Left lung (tissue), 4 donors: ENCODE measurements at regions not wholly inside any gene's neighbourhood (a gene's known extent, or its start where the extent isn't known, plus 50 kb on each side); places are given as distances from the start of the nearest gene placed in this dataset.
A peak's percentile ranks its signal among the peaks of the same experiment; 100 is the strongest.

Experiments used
- ATAC-seq: fragments of 200-7000 bp; cut with Tn5 transposase; one replicate; pipeline ENCODE4 v1.9.1; 2020; ENCODE audit warnings: moderate library complexity
- DNase-seq, 4 donors: peaks; one replicate each; pipeline ENCODE4 v3.0.0-alpha.2; 2013 to 2020
- H3K27ac ChIP-seq, 2 donors: fragments of 200-600 bp; sonication (generic) in 1 of 2; one replicate each; pipeline versions ENCODE4 v1.5.0 to v1.8.0; 2020 to 2021
- H3K27me3 ChIP-seq, 2 donors: fragments of 200-600 bp; sonication (generic) in 1 of 2; one replicate each; pipeline versions ENCODE4 v1.5.0 to v1.8.0; 2020 to 2021
- H3K36me3 ChIP-seq, 2 donors: fragments of 200-600 bp; sonication (generic) in 1 of 2; one replicate each; pipeline versions ENCODE4 v1.5.0 to v1.8.0; 2020 to 2021
- H3K4me1 ChIP-seq, 2 donors: fragments of 200-600 bp; one replicate each; pipeline ENCODE4 v1.8.0; 2021
- H3K4me3 ChIP-seq, 2 donors: fragments of 200-600 bp; sonication (generic) in 1 of 2; one replicate each; pipeline versions ENCODE4 v1.5.0 to v1.8.0; 2020 to 2021; ENCODE audit warnings: mild to moderate bottlenecking in 1 of 2
- H3K9me3 ChIP-seq, 2 donors: fragments of 200-600 bp; sonication (generic) in 1 of 2; one replicate each; pipeline versions ENCODE4 v1.5.0 to v1.8.0; 2020 to 2021
- intact Hi-C, 2 donors: fragments of 100-400 bp; cut with DNase I; formaldehyde crosslinking; loops; one replicate each; pipeline versions ENCODE4 v1.11.2 to v1.14.2; 2022
- TF ChIP-seq, protein P1 (sequence below), 2 donors: fragments of 200-600 bp; sonication (generic) in 1 of 2; IDR thresholded peaks; one replicate each; pipeline versions ENCODE4 v1.5.0 to v1.8.0; 2021; ENCODE audit warnings: antibody characterized with exemption in 2 of 2
- donor health status: DM: no; HTN: yes; CAD: no.
- donor health status: DM: no; HTN: no; CAD: no.

DNA sequence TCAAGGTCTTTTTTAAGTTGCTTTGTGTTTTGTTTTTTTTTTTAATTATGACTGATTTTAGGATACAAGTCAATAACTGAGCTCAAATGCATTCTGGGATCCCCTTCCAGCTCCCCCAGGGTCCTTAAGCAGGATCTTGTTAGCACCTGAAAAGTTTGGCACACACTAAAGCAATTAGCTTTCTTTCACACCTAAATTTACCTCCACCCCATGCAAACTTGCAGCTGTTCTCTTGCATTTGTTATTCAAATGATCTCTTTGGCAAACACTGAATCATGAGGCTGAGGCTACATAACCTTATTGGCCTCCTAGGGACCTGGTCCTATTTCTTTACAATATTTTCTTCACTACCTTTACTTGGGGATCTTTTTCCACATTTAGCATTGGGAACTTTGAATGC, 2026.1 kb upstream of the CELF4 start:
- TF ChIP-seq, protein P1, sequence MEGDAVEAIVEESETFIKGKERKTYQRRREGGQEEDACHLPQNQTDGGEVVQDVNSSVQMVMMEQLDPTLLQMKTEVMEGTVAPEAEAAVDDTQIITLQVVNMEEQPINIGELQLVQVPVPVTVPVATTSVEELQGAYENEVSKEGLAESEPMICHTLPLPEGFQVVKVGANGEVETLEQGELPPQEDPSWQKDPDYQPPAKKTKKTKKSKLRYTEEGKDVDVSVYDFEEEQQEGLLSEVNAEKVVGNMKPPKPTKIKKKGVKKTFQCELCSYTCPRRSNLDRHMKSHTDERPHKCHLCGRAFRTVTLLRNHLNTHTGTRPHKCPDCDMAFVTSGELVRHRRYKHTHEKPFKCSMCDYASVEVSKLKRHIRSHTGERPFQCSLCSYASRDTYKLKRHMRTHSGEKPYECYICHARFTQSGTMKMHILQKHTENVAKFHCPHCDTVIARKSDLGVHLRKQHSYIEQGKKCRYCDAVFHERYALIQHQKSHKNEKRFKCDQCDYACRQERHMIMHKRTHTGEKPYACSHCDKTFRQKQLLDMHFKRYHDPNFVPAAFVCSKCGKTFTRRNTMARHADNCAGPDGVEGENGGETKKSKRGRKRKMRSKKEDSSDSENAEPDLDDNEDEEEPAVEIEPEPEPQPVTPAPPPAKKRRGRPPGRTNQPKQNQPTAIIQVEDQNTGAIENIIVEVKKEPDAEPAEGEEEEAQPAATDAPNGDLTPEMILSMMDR (IDR thresholded peaks at IDR 0.05), result no peak
- no peaks in the 10 kb centered on the region for H3K9me3 ChIP-seq
- H3K4me1 ChIP-seq, result no peaks in the 10 kb centered on the region
- no peak overlapping the region for H3K4me3 ChIP-seq
- H3K27ac ChIP-seq, result no peak overlapping the region
- intact Hi-C loops, result no loop called here
- DNase-seq (no peak), ATAC-seq (no peak)
- no peaks in the 10 kb centered on the region for H3K27me3 ChIP-seq
- H3K36me3 ChIP-seq, result no peaks in the 10 kb centered on the region

DNA sequence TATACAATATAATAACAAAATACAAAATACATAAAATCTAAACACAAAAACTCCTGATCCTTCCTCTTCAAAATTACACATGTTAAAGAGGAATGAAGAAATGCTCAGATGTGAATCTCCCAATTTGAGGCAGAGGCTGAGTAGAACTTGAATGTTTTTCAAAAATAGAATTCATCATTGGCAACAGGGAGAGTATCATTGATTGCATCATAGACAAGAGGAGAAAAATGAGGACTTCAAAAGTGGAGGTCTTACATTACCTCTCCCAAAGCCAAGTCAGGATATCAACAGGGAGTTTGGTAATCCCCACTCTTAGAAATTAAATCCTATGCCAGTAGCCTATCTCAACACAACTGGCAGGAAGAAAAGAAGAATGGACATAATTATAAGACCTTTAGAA, 2023.9 kb upstream of the CELF4 start:
- TF ChIP-seq, protein P1 (IDR thresholded peaks at IDR 0.05), result no peak
- Histone ChIP-seq H3K4me1 (no peaks in the 10 kb centered on the region), H3K9me3 (no peaks in the 10 kb centered on the region), H3K36me3 (no peaks in the 10 kb centered on the region), H3K27me3 (no peaks in the 10 kb centered on the region), H3K4me3 (no peak overlapping the region), H3K27ac (no peak overlapping the region)
- no peak for DNase-seq
- intact Hi-C loops, result no loop called here
- ATAC-seq, result no peak

DNA sequence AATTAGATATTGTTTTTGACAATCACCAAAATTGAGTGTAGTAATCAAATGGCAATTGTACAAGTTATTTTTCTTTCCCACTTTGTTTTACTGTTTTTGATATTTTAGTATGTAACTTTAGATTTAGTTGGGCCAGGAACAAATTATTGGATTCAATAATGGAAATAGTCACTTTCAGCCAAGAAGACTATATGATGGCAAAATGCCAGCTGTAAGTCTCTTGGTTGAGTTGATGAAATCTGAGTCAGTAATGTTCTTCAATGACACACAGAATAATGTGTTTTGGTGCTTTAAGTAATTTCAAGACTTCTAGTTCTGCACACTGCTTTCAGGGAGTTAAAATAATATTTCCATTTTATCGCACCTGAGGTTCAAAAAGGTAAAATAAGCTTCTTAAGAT, 2022.0 kb upstream of the CELF4 start:
- TF ChIP-seq, protein P1 (IDR thresholded peaks at IDR 0.05), result no peak
- no peaks in the 10 kb centered on the region for H3K4me1 ChIP-seq
- no peaks in the 10 kb centered on the region for H3K27me3 ChIP-seq
- ATAC-seq, result no peak
- intact Hi-C loops, result no loop called here
- peak in 1 of 4 donors; percentile 14 for DNase-seq
- H3K27ac ChIP-seq, result no peak overlapping the region
- no peaks in the 10 kb centered on the region for H3K9me3 ChIP-seq
- H3K4me3 ChIP-seq, result no peak overlapping the region
- H3K36me3 ChIP-seq, result no peaks in the 10 kb centered on the region

DNA sequence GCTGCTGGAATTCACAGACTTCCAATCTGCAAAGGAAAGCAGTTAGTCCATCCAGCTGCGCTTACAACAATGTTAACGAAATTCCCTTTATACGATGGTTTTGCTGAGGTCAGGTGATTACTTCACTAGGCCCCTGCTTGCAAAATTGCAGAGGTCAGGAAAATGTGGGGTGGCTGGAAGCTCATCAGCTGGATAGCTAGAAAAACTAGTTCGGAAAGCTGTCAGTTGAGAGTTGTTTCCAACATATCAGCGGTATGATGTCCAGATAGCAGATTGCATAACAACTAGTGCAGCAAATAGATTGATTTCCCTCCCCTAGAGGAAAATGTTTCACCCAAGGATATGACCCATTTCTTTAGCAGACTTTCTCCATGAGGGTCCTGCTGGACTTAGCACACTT, 2021.1 kb upstream of the CELF4 start:
- intact Hi-C loops, result no loop called here
- TF ChIP-seq, protein P1 (IDR thresholded peaks at IDR 0.05), result no peak
- Histone ChIP-seq H3K4me1 (no peaks in the 10 kb centered on the region), H3K27ac (no peak overlapping the region), H3K4me3 (no peak overlapping the region), H3K9me3 (no peaks in the 10 kb centered on the region), H3K36me3 (no peaks in the 10 kb centered on the region), H3K27me3 (no peaks in the 10 kb centered on the region)
- ATAC-seq, result no peak
- DNase-seq, result peak in 2 of 4 donors; percentile 57 to 77

DNA sequence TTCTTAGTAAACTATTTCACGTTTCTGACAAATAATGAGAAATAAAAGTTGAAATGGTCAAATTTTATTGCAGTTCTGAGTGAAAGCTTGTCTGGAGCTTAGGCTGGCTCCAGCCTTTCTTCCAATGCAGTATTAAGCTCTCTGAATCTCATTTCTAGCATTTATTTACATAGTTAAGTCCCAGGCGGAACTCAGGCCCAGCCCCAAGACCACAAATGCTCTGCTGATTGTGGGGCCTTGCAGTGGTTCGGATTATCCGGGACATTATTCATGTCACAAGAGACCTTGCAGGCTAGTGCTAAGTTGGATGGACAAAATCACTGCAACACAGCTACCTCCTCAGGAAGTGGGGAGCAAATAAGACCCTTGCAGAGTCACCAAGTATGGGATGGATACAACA, 2009.3 kb upstream of the CELF4 start:
- no peak overlapping the region for H3K27ac ChIP-seq
- H3K4me1 ChIP-seq, result no peaks in the 10 kb centered on the region
- TF ChIP-seq, protein P1 (IDR thresholded peaks at IDR 0.05), result no peak
- ATAC-seq (no peak), DNase-seq (no peak)
- H3K4me3 ChIP-seq, result no peak overlapping the region
- no peaks in the 10 kb centered on the region for H3K36me3 ChIP-seq
- intact Hi-C loops, result no loop called here
- no peaks in the 10 kb centered on the region for H3K9me3 ChIP-seq
- no peaks in the 10 kb centered on the region for H3K27me3 ChIP-seq
